GM23338 (cell line): ENCODE measurements at regions not wholly inside any gene's neighbourhood (a gene's known extent, or its start where the extent isn't known, plus 50 kb on each side); places are given as distances from the start of the nearest gene placed in this dataset.

ENCODE experiments used
- ATAC-seq: fragments of 200-7000 bp; cut with Tn5 transposase; 3 replicates; pipeline ENCODE4 v1.9.1; 2020
- DNase-seq: peaks from one replicate; pipeline ENCODE4 v3.0.0-alpha.2; 2015; ENCODE audit warnings: low spot score
- H2AFZ ChIP-seq: fragments of 200-600 bp; sonication (generic); 2 replicates; pipeline ENCODE4 v1.8.0; 2016; ENCODE audit warnings: antibody characterized with exemption, mild to moderate bottlenecking, moderate library complexity
- H3F3A ChIP-seq: fragments of 200-600 bp; sonication (generic); replicated peaks from 2 replicates; pipeline ENCODE4 v1.8.0; 2017; ENCODE audit warnings: antibody characterized with exemption, mixed run types, low read depth
- H3K27ac ChIP-seq: fragments of 200-600 bp; sonication (generic); 2 replicates; pipeline ENCODE4 v1.6.1; 2016; ENCODE audit warnings: low read depth
- H3K27me3 ChIP-seq: fragments of 200-600 bp; sonication (generic); 2 replicates; pipeline ENCODE4 v1.8.0; 2016; ENCODE audit warnings: mild to moderate bottlenecking, mixed run types, moderate library complexity; ENCODE audit not compliant: insufficient read depth
- H3K36me3 ChIP-seq: fragments of 200-600 bp; sonication (generic); 2 replicates; pipeline ENCODE4 v1.8.0; 2016; ENCODE audit warnings: mild to moderate bottlenecking; ENCODE audit not compliant: insufficient read depth
- H3K4me1 ChIP-seq: fragments of 200-600 bp; sonication (generic); 2 replicates; pipeline ENCODE4 v1.8.0; 2016; ENCODE audit warnings: mild to moderate bottlenecking, moderate library complexity; ENCODE audit not compliant: insufficient read depth
- H3K4me2 ChIP-seq: fragments of 200-600 bp; sonication (generic); 2 replicates; pipeline ENCODE4 v1.7.1; 2017; ENCODE audit warnings: mixed run types
- H3K4me3 ChIP-seq: fragments of 200-600 bp; sonication (generic); 2 replicates; pipeline ENCODE4 v1.6.1; 2016; ENCODE audit warnings: mixed run types
- H3K79me2 ChIP-seq: fragments of 200-600 bp; sonication (generic); replicated peaks from 2 replicates; pipeline ENCODE4 v1.8.0; 2017; ENCODE audit warnings: mild to moderate bottlenecking; ENCODE audit not compliant: insufficient read depth
- H3K9me2 ChIP-seq: fragments of 200-600 bp; sonication (generic); 2 replicates; pipeline ENCODE4 v1.8.0; 2017; ENCODE audit not compliant: insufficient read depth
- H4K20me1 ChIP-seq: fragments of 200-600 bp; sonication (generic); replicated peaks from 2 replicates; pipeline ENCODE4 v1.8.0; 2017; ENCODE audit warnings: mild to moderate bottlenecking; ENCODE audit not compliant: insufficient read depth
- H3K27ac Mint-ChIP-seq: 2 replicates; pipeline ENCODE4 v1.8.0; 2020; ENCODE audit warnings: inconsistent platforms, mild to moderate bottlenecking, moderate library complexity, mixed read lengths
- H3K27me3 Mint-ChIP-seq: 3 replicates; pipeline ENCODE4 v1.8.0; 2022; ENCODE audit warnings: low read depth, mild to moderate bottlenecking, moderate library complexity, mixed read lengths, inconsistent platforms; ENCODE audit not compliant: insufficient read depth, poor library complexity
- H3K36me3 Mint-ChIP-seq: 3 replicates; pipeline ENCODE4 v1.8.0; 2021; ENCODE audit warnings: low read depth, mild to moderate bottlenecking, inconsistent platforms, moderate library complexity, mixed read lengths
- H3K4me1 Mint-ChIP-seq: 3 replicates; pipeline ENCODE4 v1.8.0; 2020; ENCODE audit warnings: mild to moderate bottlenecking, inconsistent platforms, mixed read lengths
- H3K4me3 Mint-ChIP-seq: 3 replicates; pipeline ENCODE4 v1.8.0; 2021; ENCODE audit warnings: moderate library complexity, mild to moderate bottlenecking, inconsistent platforms, mixed read lengths
- H3K9me3 Mint-ChIP-seq: 3 replicates; pipeline ENCODE4 v1.8.0; 2020; ENCODE audit warnings: moderate library complexity, mild to moderate bottlenecking, inconsistent platforms, mixed read lengths
- CREB1 ChIP-seq: fragments of 250-450 bp; sonication (Bioruptor Pico); IDR thresholded peaks from 2 replicates; pipeline ENCODE4 v1.5.0; 2020; ENCODE audit warnings: low read depth, mild to moderate bottlenecking, moderate library complexity
- CTCF ChIP-seq, 2 experiments: fragments of 200-600 bp in 1 of 2; sonication (generic) in 1 of 2; conservative IDR thresholded peaks; 2 replicates each; pipeline versions ENCODE4 v1.5.1 to v1.6.1; 2016 to 2017; ENCODE audit warnings: antibody characterized with exemption in 2 of 2, low read depth in 2 of 2, mild to moderate bottlenecking in 2 of 2, moderate library complexity in 1 of 2
- ETS1 ChIP-seq: IDR thresholded peaks from 2 replicates; pipeline ENCODE4 v1.6.1; 2016; ENCODE audit warnings: antibody characterized with exemption
- EZH2 ChIP-seq: fragments of 200-600 bp; sonication (generic); IDR thresholded peaks from one replicate; pipeline ENCODE4 v1.8.0; 2017; ENCODE audit warnings: antibody characterized with exemption, mild to moderate bottlenecking, low read depth; ENCODE audit not compliant: unreplicated experiment
- EZH2phosphoT487 ChIP-seq: fragments of 200-600 bp; sonication (generic); IDR thresholded peaks from one replicate; pipeline ENCODE4 v1.8.1; 2018; ENCODE audit warnings: antibody characterized with exemption; ENCODE audit not compliant: unreplicated experiment
- JUNB ChIP-seq: IDR thresholded peaks from one replicate; pipeline ENCODE4 v1.6.1; 2016; ENCODE audit warnings: antibody characterized with exemption; ENCODE audit not compliant: unreplicated experiment
- NANOG ChIP-seq: IDR thresholded peaks from 2 replicates; pipeline ENCODE4 v1.6.1; 2016; ENCODE audit warnings: antibody characterized with exemption, borderline replicate concordance
- POLR2AphosphoS5 ChIP-seq: IDR thresholded peaks from 2 replicates; pipeline ENCODE4 v1.6.1; 2016; ENCODE audit warnings: antibody characterized with exemption, low read depth
- REST ChIP-seq: IDR thresholded peaks from one replicate; pipeline ENCODE4 v1.6.1; 2018; ENCODE audit warnings: antibody characterized with exemption; ENCODE audit not compliant: unreplicated experiment
- STAT1 ChIP-seq: IDR thresholded peaks from one replicate; pipeline ENCODE4 v1.6.1; 2016; ENCODE audit warnings: antibody characterized with exemption; ENCODE audit not compliant: unreplicated experiment
- ZNF114 ChIP-seq: fragments of 250-450 bp; sonication (Bioruptor Pico); IDR thresholded peaks from 2 replicates; pipeline ENCODE4 v1.5.0; 2020; ENCODE audit warnings: mild to moderate bottlenecking, moderate library complexity
- ZNF331 ChIP-seq: fragments of 250-450 bp; sonication (Bioruptor Pico); IDR thresholded peaks from 2 replicates; pipeline ENCODE4 v1.5.0; 2020; ENCODE audit warnings: low read depth, mild to moderate bottlenecking, moderate library complexity

- no peaks in the 10 kb centered on the region for H3F3A ChIP-seq
- H3K4me3 ChIP-seq = no peak overlapping the region
- no peak overlapping the region for H3K27ac ChIP-seq
- DNase-seq (no peak), ATAC-seq (no peak)
- H4K20me1 ChIP-seq = no peaks in the 10 kb centered on the region
- Mint-ChIP-seq H3K9me3 (no peaks in the 10 kb centered on the region), H3K27ac (no peak overlapping the region), H3K27me3 (peaks cover 4% of the 10 kb centered on the region), H3K4me3 (no peak overlapping the region), H3K4me1 (peaks cover 16% of the 10 kb centered on the region), H3K36me3 (no peaks in the 10 kb centered on the region)
- peaks cover 14% of the 10 kb centered on the region for H3K9me2 ChIP-seq
- H3K4me2 ChIP-seq = no peak overlapping the region
- H3K4me1 ChIP-seq = peaks cover 15% of the 10 kb centered on the region
- no peak for TF ChIP-seq EZH2
- no peak for TF ChIP-seq JUNB
- TF ChIP-seq ETS1 = no peak
- TF ChIP-seq POLR2AphosphoS5 = no peak
- no peak for TF ChIP-seq ZNF331 (CRISPR knock-in tag)
- H3K79me2 ChIP-seq = no peaks in the 10 kb centered on the region
- no peaks in the 10 kb centered on the region for H3K36me3 ChIP-seq
- no peak overlapping the region for H2AFZ ChIP-seq
- no peaks in the 10 kb centered on the region for H3K27me3 ChIP-seq
Measured at GRCh38 chr2:65955259-65955658, 479.7 kb upstream of the MEIS1 start.

- TF ChIP-seq CTCF (conservative IDR thresholded peaks at IDR 0.05; ENCODE audit: low read depth in 2 of 2) (no peak), NANOG (no peak), ZNF114 (no peak), EZH2phosphoT487 (no peak), STAT1 (no peak), CREB1 (CRISPR knock-in tag) (no peak), JUNB (no peak), REST (no peak), POLR2AphosphoS5 (no peak), EZH2 (no peak), ETS1 (no peak)
- H3K79me2 ChIP-seq = no peaks in the 10 kb centered on the region
- DNase-seq (no peak), ATAC-seq (no peak)
- H3K36me3 Mint-ChIP-seq = no peaks in the 10 kb centered on the region
- no peak overlapping the region for H3K27ac Mint-ChIP-seq
- no peak overlapping the region for H3K4me2 ChIP-seq
- H3K27ac ChIP-seq = no peak overlapping the region
- H4K20me1 ChIP-seq = no peaks in the 10 kb centered on the region
- no peak overlapping the region for H2AFZ ChIP-seq
- H3K4me3 Mint-ChIP-seq = no peak overlapping the region
- H3K9me3 Mint-ChIP-seq = no peaks in the 10 kb centered on the region
- no peaks in the 10 kb centered on the region for H3K36me3 ChIP-seq
- no peak overlapping the region for H3K4me3 ChIP-seq
- H3K4me1 Mint-ChIP-seq = peaks cover 13% of the 10 kb centered on the region
- peaks cover 9% of the 10 kb centered on the region for H3K4me1 ChIP-seq
- no peaks in the 10 kb centered on the region for H3F3A ChIP-seq
- no peaks in the 10 kb centered on the region for H3K27me3 ChIP-seq
- H3K9me2 ChIP-seq = peaks cover 14% of the 10 kb centered on the region
- peaks cover 4% of the 10 kb centered on the region for H3K27me3 Mint-ChIP-seq
Measured at GRCh38 chr2:65952966-65953761, 481.8 kb upstream of the MEIS1 start.
